Transverse colon (tissue), 4 donors: ENCODE measurements at regions not wholly inside any gene's neighbourhood (a gene's known extent, or its start where the extent isn't known, plus 50 kb on each side); places are given as distances from the start of the nearest gene placed in this dataset.

ENCODE experiments used
- DNase-seq: peaks from one replicate; pipeline ENCODE4 v3.0.0-alpha.2; 2019
- H3K27ac ChIP-seq, 4 donors: fragments of 200-600 bp; sonication (generic); 2 replicates each; pipeline ENCODE4 v1.5.1; 2016 to 2018; ENCODE audit warnings: inconsistent platforms in 4 of 4
- H3K27me3 ChIP-seq: fragments of 200-600 bp; sonication (generic); 2 replicates; pipeline ENCODE4 v1.5.1; 2017; ENCODE audit warnings: inconsistent platforms
- H3K36me3 ChIP-seq, 4 donors: fragments of 200-600 bp; sonication (generic); 2 replicates each; pipeline ENCODE4 v1.5.1; 2017 to 2019; ENCODE audit warnings: inconsistent platforms in 4 of 4
- H3K4me1 ChIP-seq, 4 donors: fragments of 200-600 bp; sonication (generic); 2 replicates each; pipeline ENCODE4 v1.5.1; 2017 to 2020; ENCODE audit warnings: inconsistent platforms in 4 of 4
- H3K4me3 ChIP-seq, 4 donors: fragments of 200-600 bp; sonication (generic); 1 replicate in 1 of 4; 2 replicates in 3 of 4; pipeline versions ENCODE4 v1.5.1 to v1.6.1; 2017 to 2019; ENCODE audit warnings: inconsistent platforms in 4 of 4
- H3K9me3 ChIP-seq, 2 donors: fragments of 200-600 bp; sonication (generic); 2 replicates each; pipeline ENCODE4 v1.5.1; 2017 to 2019; ENCODE audit warnings: inconsistent platforms in 2 of 2
- EP300 ChIP-seq: sonication (generic); formaldehyde crosslinking; IDR thresholded peaks from one replicate; pipeline ENCODE4 v1.6.1; 2017; ENCODE audit warnings: antibody characterized with exemption, low read depth
- POLR2A ChIP-seq: fragments of 450-650 bp; IDR thresholded peaks from one replicate; pipeline ENCODE4 v1.6.1; 2016; ENCODE audit warnings: antibody characterized with exemption, mild to moderate bottlenecking, moderate library complexity
- POLR2AphosphoS5 ChIP-seq, 3 donors: sonication (generic); formaldehyde crosslinking; IDR thresholded peaks; one replicate each; pipeline ENCODE4 v1.6.1; 2016; ENCODE audit warnings: antibody characterized with exemption in 3 of 3
- WGBS, 2 donors: methylation state at CpG; one replicate each; pipeline ENCODE4 v1.1.5; 2018; ENCODE audit warnings: low coverage in 1 of 2; 5-methylcytosine and 5-hydroxymethylcytosine counted together
- in situ Hi-C, 4 donors: fragments of 200-750 bp; cut with MboI; loops; one replicate each; pipeline versions ENCODE4 v1.15.0 to v1.15.1; 2017; ENCODE audit warnings: low sequenced_read_pairs in 3 of 4, low pct_ligation_motif_present in 1 of 4, low pct_unique_long_range_greater_than_20kb in 1 of 4
- intact Hi-C: fragments of 100-400 bp; cut with DNase I; formaldehyde crosslinking; loops from one replicate; pipeline ENCODE4 v1.15.1; 2023; ENCODE audit warnings: low total_unique reads
- TF ChIP-seq, protein P1 (sequence below), 5 experiments: fragments of 200-600 bp in 3 of 5; fragments of 450-650 bp in 2 of 5; sonication (generic) in 3 of 5; IDR thresholded peaks; 1 replicate in 2 of 5; 2 replicates in 3 of 5; pipeline ENCODE4 v1.5.1; 2016 to 2017; ENCODE audit warnings: antibody characterized with exemption in 5 of 5, inconsistent platforms in 3 of 5, mild to moderate bottlenecking in 2 of 5, moderate library complexity in 1 of 5

DNA sequence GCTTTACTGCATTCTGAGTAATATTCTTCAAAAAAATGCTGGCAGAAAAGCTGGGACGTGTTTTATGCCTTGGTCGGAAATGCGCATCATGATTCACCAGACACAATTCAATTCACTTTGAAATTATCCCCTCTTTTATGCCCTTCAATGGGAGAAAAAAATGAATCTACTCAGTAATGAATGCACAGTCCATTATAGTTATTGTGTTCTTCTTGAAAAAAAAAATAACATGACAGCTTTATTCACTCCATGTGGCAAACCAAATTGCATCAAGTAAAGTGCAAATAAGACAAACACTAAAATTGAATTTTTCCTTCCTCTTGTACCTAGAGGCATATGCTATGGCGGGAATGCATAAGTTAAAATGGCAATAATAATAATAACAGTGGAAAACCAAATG is 159.4 kb upstream of the IFNG-AS1 start:
- intact Hi-C loops (no loop called here), in situ Hi-C loops (no loop called here)
- Histone ChIP-seq H3K27ac (no peak overlapping the region), H3K9me3 (no peaks in the 10 kb centered on the region), H3K27me3 (no peaks in the 10 kb centered on the region), H3K4me3 (no peak overlapping the region), H3K4me1 (peaks cover 0 to 17% (median 9%) of the 10 kb centered on the region in 4 donors), H3K36me3 (no peaks in the 10 kb centered on the region)
- no peak for DNase-seq
- no peak for TF ChIP-seq EP300
- TF ChIP-seq, protein P1, sequence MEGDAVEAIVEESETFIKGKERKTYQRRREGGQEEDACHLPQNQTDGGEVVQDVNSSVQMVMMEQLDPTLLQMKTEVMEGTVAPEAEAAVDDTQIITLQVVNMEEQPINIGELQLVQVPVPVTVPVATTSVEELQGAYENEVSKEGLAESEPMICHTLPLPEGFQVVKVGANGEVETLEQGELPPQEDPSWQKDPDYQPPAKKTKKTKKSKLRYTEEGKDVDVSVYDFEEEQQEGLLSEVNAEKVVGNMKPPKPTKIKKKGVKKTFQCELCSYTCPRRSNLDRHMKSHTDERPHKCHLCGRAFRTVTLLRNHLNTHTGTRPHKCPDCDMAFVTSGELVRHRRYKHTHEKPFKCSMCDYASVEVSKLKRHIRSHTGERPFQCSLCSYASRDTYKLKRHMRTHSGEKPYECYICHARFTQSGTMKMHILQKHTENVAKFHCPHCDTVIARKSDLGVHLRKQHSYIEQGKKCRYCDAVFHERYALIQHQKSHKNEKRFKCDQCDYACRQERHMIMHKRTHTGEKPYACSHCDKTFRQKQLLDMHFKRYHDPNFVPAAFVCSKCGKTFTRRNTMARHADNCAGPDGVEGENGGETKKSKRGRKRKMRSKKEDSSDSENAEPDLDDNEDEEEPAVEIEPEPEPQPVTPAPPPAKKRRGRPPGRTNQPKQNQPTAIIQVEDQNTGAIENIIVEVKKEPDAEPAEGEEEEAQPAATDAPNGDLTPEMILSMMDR (IDR thresholded peaks at IDR 0.05) = no peak
- no peak for TF ChIP-seq POLR2A
- no peak for TF ChIP-seq POLR2AphosphoS5 (IDR thresholded peaks at IDR 0.05)
- 93 to 96% methylated on average over 4 of the region's 4 CpGs for WGBS, 2 donors

DNA sequence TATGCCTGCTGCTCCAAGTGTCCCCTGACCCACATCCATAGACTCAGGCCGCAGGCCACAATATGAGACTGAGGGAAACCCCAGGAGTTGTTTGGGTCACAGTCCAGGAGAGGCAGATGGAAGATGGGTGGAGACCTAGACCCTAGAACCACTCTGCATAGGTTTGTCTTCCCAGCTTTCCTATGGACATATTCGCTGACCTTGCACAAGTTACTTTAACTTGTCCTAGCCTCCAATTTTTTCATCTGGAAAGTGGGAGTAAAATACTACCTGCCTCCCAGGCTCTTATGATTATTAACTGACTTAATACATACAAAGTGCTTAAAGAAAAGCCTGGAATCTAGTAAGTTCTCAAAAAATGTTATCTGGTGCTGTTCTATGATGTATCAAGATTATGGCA is 157.1 kb upstream of the IFNG-AS1 start:
- WGBS, 2 donors = 78% methylated on average over 2 of the region's 2 CpGs; no CpG with 5 or more reads in 1 of the 2 donors
- Histone ChIP-seq H3K27ac (no peak overlapping the region), H3K4me3 (no peak overlapping the region), H3K36me3 (no peaks in the 10 kb centered on the region), H3K27me3 (no peaks in the 10 kb centered on the region), H3K4me1 (peaks cover 0 to 13% (median 7%) of the 10 kb centered on the region in 4 donors), H3K9me3 (no peaks in the 10 kb centered on the region)
- DNase-seq = no peak
- in situ Hi-C loops (no loop called here), intact Hi-C loops (no loop called here)
- TF ChIP-seq POLR2A (no peak), EP300 (no peak)

DNA sequence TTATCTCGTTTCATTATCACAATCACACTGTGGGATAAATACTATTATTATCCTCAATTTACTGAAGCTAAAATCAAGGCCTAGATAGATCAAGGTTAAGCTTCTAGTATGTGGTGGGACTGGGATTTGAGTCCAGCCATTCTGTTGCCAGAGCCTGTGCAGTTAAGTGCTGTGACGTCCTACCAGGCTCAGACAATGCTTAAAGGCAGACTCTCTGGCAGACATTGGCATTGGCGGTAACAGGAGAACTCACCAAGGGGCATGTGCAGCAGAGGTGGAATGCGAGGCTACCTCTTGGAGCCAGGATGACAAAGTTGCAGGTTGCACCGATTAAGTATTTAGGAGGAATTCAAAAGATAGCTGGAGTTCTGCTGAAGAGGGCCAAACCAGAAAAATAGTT is 155.6 kb upstream of the IFNG-AS1 start:
- Histone ChIP-seq H3K9me3 (peaks cover 0 to under 1% of the 10 kb centered on the region in 2 donors), H3K4me1 (peaks cover 0 to 2% (median 0%) of the 10 kb centered on the region in 4 donors), H3K36me3 (no peaks in the 10 kb centered on the region), H3K27ac (no peak overlapping the region), H3K27me3 (no peaks in the 10 kb centered on the region), H3K4me3 (no peak overlapping the region)
- DNase-seq = no peak
- intact Hi-C loops (no loop called here), in situ Hi-C loops (no loop called here)
- TF ChIP-seq POLR2AphosphoS5 (IDR thresholded peaks at IDR 0.05) = no peak
- 83 to 91% methylated on average over 5 of the region's 5 CpGs for WGBS, 2 donors

DNA sequence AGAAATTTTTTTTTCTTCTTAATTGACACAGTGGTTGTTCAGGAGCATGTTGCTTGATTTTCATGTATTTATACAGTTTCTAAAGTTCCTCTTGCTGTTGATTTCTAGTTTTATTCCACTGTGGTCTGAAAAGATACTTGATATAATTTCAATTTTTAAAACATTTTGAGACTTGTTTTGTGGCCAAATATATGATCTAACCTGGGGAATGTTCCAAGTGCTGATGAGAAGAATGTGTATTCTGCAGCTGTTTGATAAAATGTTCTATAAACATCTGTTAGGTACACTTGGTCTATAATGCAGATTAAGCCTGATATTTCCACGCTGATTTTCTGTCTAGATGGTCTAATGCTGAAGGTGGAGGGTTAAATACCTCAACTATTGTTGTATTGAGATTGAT is 151.4 kb upstream of the IFNG-AS1 start:
- H3K4me1 ChIP-seq = no peaks in the 10 kb centered on the region
- no peak for DNase-seq
- H3K36me3 ChIP-seq = no peaks in the 10 kb centered on the region
- in situ Hi-C loops = no loop called here
- H3K27me3 ChIP-seq = no peaks in the 10 kb centered on the region
- TF ChIP-seq, protein P1 (IDR thresholded peaks at IDR 0.05) = no peak
- TF ChIP-seq EP300 (no peak), POLR2A (no peak), POLR2AphosphoS5 (IDR thresholded peaks at IDR 0.05) (no peak)
- H3K27ac ChIP-seq = no peak overlapping the region
- intact Hi-C loops = no loop called here
- 44 to 77% methylated on average over 1 of the region's 1 CpG for WGBS, 2 donors
- H3K4me3 ChIP-seq = no peak overlapping the region
- peaks cover 0 to 3% of the 10 kb centered on the region in 2 donors for H3K9me3 ChIP-seq

DNA sequence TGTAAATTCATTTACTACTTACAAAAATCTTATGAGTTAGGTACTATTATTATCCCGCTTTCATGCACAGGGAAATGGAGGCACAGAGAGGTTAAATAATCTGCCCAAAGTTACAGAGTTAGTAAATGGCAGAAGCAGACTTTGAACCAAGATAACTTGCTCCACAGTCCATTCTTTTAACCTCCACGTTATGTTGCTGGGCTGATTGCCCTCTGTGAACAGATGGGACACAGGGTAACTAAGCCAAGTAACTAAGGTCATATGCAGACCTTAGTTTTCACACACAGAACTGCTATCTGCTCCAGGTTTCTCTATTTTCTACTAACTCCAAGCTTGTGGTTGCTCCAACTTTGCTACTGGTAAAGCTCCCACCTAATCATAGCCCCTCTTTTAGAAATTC is 147.1 kb upstream of the IFNG-AS1 start:
- Histone ChIP-seq H3K36me3 (no peaks in the 10 kb centered on the region), H3K27ac (no peak overlapping the region), H3K4me1 (no peaks in the 10 kb centered on the region), H3K4me3 (no peak overlapping the region), H3K27me3 (no peaks in the 10 kb centered on the region), H3K9me3 (peaks cover 0 to 3% of the 10 kb centered on the region in 2 donors)
- WGBS, 2 donors = 62 to 64% methylated on average over 2 of the region's 2 CpGs
- TF ChIP-seq POLR2A = no peak
- TF ChIP-seq, protein P1 (IDR thresholded peaks at IDR 0.05) = no peak
- TF ChIP-seq EP300 = no peak
- no peak for TF ChIP-seq POLR2AphosphoS5 (IDR thresholded peaks at IDR 0.05)
- in situ Hi-C loops (no loop called here), intact Hi-C loops (no loop called here)
- no peak for DNase-seq
